ENCODE measurements at regions not wholly inside any gene's neighbourhood (a gene's known extent, or its start where the extent isn't known, plus 50 kb on each side); places are given as distances from the start of the nearest gene placed in this dataset.

DNA sequence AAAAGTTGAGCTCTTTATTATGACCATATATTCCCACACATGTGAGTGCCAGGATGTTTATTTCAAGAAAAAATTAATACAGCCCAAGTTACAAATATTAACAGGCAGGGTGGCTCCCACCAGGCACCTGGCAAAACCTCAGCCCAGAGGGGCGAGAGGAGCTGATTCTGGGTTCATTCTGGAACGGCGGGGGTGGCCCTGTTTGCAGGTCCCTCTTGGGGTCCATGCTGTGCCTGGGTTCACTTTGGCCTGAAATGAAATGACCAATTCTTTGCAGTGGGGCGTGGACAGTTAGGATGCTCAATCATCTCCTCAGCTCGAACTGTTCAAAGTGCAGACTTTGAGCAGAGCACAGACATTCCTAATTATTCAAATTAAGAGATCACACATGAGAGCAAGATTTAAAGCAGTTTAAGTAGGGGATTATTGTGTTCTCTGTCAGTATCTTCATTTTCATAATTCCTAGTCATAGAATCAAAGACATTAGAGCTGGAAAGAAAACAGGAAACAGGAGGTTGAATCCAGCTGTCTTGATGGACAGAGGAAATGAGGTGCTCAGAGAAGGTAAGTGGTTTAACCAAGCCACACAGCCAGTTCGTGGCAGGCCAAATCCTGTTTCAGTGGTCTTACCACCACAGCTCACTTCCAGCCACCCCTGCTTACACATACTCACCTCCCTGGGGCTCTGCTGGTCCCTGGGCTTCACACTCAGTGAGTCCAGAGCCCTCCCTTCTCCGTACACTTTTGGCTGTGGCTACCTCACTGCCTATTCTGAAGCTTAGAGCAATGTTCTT lies 363.9 kb upstream of the TNRC6C start:
- Histone ChIP-seq H3K4me3 (ENCODE audit: low read length) (no peak overlapping the region), H3K79me2 (ENCODE audit: control insufficient read depth, insufficient read depth, low read length) (no peaks in the 10 kb centered on the region), H4K8ac (ENCODE audit: low read depth, low read length) (no peak overlapping the region), H3K18ac (ENCODE audit: low read length) (no peak overlapping the region), H3K4ac (ENCODE audit: low read depth, low read length) (no peak overlapping the region), H2BK15ac (replicated peaks; ENCODE audit: low read depth) (no peak overlapping the region), H3K27me3 (ENCODE audit: insufficient read depth, low read length, poor library complexity) (no peaks in the 10 kb centered on the region), H2BK120ac (ENCODE audit: low read depth, low read length) (no peak overlapping the region), H3K23ac (ENCODE audit: low read length) (no peak overlapping the region), H3K4me2 (ENCODE audit: low read length) (no peak overlapping the region), H3K27ac (ENCODE audit: low read depth, low read length) (no peak overlapping the region), H3K9ac (ENCODE audit: low read length) (no peak overlapping the region), H3K36me3 (ENCODE audit: control insufficient read depth, insufficient read depth, low read length) (no peaks in the 10 kb centered on the region), H2BK5ac (ENCODE audit: low read length) (no peak overlapping the region), H3K56ac (ENCODE audit: low read length) (no peak overlapping the region), H3K79me1 (ENCODE audit: low read length) (no peaks in the 10 kb centered on the region), H3K4me1 (ENCODE audit: control insufficient read depth, low read depth, low read length) (no peaks in the 10 kb centered on the region), H4K5ac (ENCODE audit: low read length) (no peak overlapping the region), H2AK5ac (ENCODE audit: low read length) (no peak overlapping the region)
- DNase-seq = no peak
- WGBS (ENCODE audit: extremely low coverage, insufficient coverage, low lambda C conversion rate) = no CpG with 5 or more reads among the region's 7 CpGs

DNA sequence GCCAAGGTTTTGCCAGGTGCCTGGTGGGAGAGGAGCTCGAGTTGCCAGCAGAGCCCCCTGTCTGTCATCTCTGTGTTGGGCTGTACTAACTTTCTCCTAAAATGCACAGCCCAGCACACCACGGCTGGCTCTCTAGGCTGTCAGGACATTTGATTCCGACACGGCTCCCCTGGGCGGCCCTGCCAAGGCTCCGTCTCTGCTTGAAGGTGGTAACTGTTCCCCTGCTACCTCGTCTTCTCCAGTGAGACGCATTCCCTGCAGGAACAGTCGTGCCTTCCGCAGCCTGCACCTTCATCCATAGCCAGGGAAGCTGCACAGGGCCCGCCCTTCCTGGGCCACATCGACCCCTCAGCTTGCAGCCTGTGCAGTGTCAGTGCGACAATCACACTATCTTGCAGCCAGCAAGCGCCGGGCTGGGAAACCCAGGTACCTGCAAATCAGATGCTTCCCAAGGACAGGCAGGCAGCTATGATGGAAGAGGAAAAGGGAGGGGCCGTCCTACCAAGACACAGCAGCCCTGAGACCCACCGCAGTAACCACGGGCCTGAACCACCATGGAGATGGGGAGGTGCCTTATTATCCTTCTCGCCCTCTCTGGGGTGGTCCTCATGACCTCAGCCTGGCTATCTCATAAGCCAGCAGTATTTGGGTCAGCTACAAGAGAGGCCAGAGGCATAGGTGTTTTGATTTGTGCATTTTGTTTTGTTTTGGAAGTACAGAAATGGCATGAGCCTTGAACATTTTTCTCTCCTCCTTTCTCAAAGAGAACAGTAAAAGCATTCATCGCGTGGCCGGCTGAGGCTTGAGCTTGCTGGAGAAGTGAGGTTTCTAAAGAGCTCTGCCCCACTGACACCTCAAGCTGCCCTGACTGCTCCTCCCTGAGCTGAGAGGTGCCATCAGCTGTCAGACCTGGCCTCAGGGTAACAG lies 361.7 kb upstream of the TNRC6C start:
- Histone ChIP-seq H2BK5ac (ENCODE audit: low read length) (no peak overlapping the region), H3K4me2 (ENCODE audit: low read length) (no peak overlapping the region), H2BK15ac (replicated peaks; ENCODE audit: low read depth) (no peak overlapping the region), H3K4me3 (ENCODE audit: low read length) (no peak overlapping the region), H3K79me1 (ENCODE audit: low read length) (no peaks in the 10 kb centered on the region), H3K4ac (ENCODE audit: low read depth, low read length) (no peak overlapping the region), H3K4me1 (ENCODE audit: control insufficient read depth, low read depth, low read length) (no peaks in the 10 kb centered on the region), H3K27ac (ENCODE audit: low read depth, low read length) (no peak overlapping the region), H3K23ac (ENCODE audit: low read length) (no peak overlapping the region), H3K56ac (ENCODE audit: low read length) (no peak overlapping the region), H3K9ac (ENCODE audit: low read length) (no peak overlapping the region), H2AK5ac (ENCODE audit: low read length) (no peak overlapping the region), H4K5ac (ENCODE audit: low read length) (no peak overlapping the region), H3K36me3 (ENCODE audit: control insufficient read depth, insufficient read depth, low read length) (no peaks in the 10 kb centered on the region), H3K79me2 (ENCODE audit: control insufficient read depth, insufficient read depth, low read length) (no peaks in the 10 kb centered on the region), H2BK120ac (ENCODE audit: low read depth, low read length) (no peak overlapping the region), H4K8ac (ENCODE audit: low read depth, low read length) (no peak overlapping the region), H3K18ac (ENCODE audit: low read length) (no peak overlapping the region), H3K27me3 (ENCODE audit: insufficient read depth, low read length, poor library complexity) (no peaks in the 10 kb centered on the region)
- no CpG with 5 or more reads among the region's 22 CpGs for WGBS (ENCODE audit: extremely low coverage, insufficient coverage, low lambda C conversion rate)
- no peak for DNase-seq

DNA sequence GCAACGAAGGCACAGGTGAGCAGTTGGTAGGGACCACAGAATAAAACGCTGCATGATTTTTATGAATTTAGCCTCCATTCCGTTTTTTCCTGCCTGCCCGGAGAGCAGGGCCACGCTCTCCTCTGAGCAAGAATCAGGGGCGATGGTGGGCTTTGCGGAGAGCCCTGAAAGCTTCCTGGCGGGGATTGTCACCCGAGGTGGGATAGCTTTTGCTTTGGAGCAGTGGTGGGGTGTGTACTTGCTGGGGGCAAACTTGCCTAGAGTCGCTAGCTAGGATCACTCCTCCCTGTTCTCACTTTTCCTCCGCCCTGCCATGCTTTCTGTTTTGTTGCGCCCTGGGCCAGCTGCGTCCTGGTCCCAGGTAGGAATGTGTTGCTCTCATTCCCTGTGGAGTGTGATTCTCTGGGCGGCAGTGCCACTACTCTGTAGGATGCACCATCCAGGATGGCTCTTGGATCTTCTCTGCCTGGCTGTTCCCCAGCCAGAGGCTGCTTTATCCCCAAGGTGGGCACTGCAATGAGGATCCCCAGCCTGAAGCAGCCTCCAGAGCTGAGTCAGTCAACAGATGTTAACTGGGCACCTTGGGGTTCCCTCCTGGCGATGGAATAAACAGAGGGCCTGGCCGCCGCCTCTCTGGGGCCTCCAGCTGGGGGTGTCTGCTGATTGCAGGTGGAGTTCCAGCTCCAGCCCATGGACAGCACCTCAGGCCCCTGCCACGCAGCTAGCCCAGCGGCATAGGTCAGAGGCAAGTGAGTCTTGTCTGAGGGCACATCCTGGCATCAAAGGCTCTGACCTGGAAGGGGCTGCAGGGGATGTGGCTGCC lies 360.9 kb upstream of the TNRC6C start:
- Histone ChIP-seq H3K36me3 (ENCODE audit: control insufficient read depth, insufficient read depth, low read length) (no peaks in the 10 kb centered on the region), H3K4me3 (ENCODE audit: low read length) (no peak overlapping the region), H2AK5ac (ENCODE audit: low read length) (no peak overlapping the region), H3K27me3 (ENCODE audit: insufficient read depth, low read length, poor library complexity) (no peaks in the 10 kb centered on the region), H2BK15ac (replicated peaks; ENCODE audit: low read depth) (no peak overlapping the region), H3K79me2 (ENCODE audit: control insufficient read depth, insufficient read depth, low read length) (no peaks in the 10 kb centered on the region), H3K23ac (ENCODE audit: low read length) (no peak overlapping the region), H3K4me2 (ENCODE audit: low read length) (no peak overlapping the region), H2BK120ac (ENCODE audit: low read depth, low read length) (no peak overlapping the region), H4K8ac (ENCODE audit: low read depth, low read length) (no peak overlapping the region), H2BK5ac (ENCODE audit: low read length) (no peak overlapping the region), H3K56ac (ENCODE audit: low read length) (no peak overlapping the region), H3K9ac (ENCODE audit: low read length) (no peak overlapping the region), H3K18ac (ENCODE audit: low read length) (no peak overlapping the region), H3K4me1 (ENCODE audit: control insufficient read depth, low read depth, low read length) (no peaks in the 10 kb centered on the region), H3K27ac (ENCODE audit: low read depth, low read length) (no peak overlapping the region), H3K79me1 (ENCODE audit: low read length) (no peaks in the 10 kb centered on the region), H3K4ac (ENCODE audit: low read depth, low read length) (no peak overlapping the region), H4K5ac (ENCODE audit: low read length) (no peak overlapping the region)
- no CpG with 5 or more reads among the region's 19 CpGs for WGBS (ENCODE audit: extremely low coverage, insufficient coverage, low lambda C conversion rate)
- no peak for DNase-seq

DNA sequence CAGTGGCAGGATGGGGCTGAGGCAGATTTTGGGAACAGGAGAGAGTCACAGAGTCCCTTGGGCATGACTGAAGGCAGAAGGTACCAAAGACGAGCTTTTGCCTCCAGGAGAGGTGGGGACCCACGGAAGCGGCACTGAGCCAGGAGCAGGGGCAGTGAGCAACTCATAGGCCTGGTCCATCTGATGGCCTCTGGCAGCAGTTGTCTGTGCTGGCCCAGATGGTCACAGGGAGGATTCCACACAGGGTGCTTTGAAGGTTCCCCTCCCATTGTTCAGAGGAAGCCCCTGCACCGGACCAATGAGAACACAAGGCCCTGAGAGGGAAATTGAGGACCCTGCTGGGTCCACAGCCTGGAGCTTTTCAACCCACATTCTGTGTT lies 360.3 kb upstream of the TNRC6C start:
- H3K36me3 ChIP-seq (ENCODE audit: control insufficient read depth, insufficient read depth, low read length) = no peaks in the 10 kb centered on the region
- H2BK120ac ChIP-seq (ENCODE audit: low read depth, low read length) = no peak overlapping the region
- H3K4me2 ChIP-seq (ENCODE audit: low read length) = no peak overlapping the region
- no peaks in the 10 kb centered on the region for H3K4me1 ChIP-seq (ENCODE audit: control insufficient read depth, low read depth, low read length)
- no peak overlapping the region for H3K27ac ChIP-seq (ENCODE audit: low read depth, low read length)
- no peak overlapping the region for H4K8ac ChIP-seq (ENCODE audit: low read depth, low read length)
- H3K18ac ChIP-seq (ENCODE audit: low read length) = no peak overlapping the region
- WGBS (ENCODE audit: extremely low coverage, insufficient coverage, low lambda C conversion rate) = no CpG with 5 or more reads among the region's 4 CpGs
- no peak overlapping the region for H4K5ac ChIP-seq (ENCODE audit: low read length)
- H3K79me1 ChIP-seq (ENCODE audit: low read length) = no peaks in the 10 kb centered on the region
- H2AK5ac ChIP-seq (ENCODE audit: low read length) = no peak overlapping the region
- no peak overlapping the region for H3K9ac ChIP-seq (ENCODE audit: low read length)
- H2BK5ac ChIP-seq (ENCODE audit: low read length) = no peak overlapping the region
- H3K56ac ChIP-seq (ENCODE audit: low read length) = no peak overlapping the region
- H3K4me3 ChIP-seq (ENCODE audit: low read length) = no peak overlapping the region
- no peak for DNase-seq
- H3K27me3 ChIP-seq (ENCODE audit: insufficient read depth, low read length, poor library complexity) = no peaks in the 10 kb centered on the region
- no peak overlapping the region for H3K23ac ChIP-seq (ENCODE audit: low read length)
- no peak overlapping the region for H2BK15ac ChIP-seq (replicated peaks; ENCODE audit: low read depth)
- no peak overlapping the region for H3K4ac ChIP-seq (ENCODE audit: low read depth, low read length)
- H3K79me2 ChIP-seq (ENCODE audit: control insufficient read depth, insufficient read depth, low read length) = no peaks in the 10 kb centered on the region

DNA sequence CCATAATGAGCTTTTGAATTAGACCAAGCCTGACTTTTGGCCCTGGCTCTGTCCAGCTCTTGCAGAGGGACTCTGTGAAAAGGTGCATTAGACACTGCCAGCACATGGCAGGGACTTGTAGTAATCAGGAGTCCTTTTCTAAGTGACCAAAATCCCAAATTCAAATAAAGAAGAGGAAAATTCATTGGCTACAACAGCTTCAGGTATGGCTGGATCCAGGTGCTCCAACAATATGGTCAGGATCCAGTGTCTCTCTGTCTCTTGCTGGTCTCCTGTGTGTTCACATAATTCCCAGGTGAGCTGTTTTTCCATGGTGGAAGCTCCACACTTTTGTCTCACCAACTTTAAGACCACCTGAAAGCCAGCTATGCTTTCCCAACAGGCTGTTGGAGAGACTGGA lies 358.8 kb upstream of the TNRC6C start:
- no peak overlapping the region for H3K4ac ChIP-seq (ENCODE audit: low read depth, low read length)
- H3K79me2 ChIP-seq (ENCODE audit: control insufficient read depth, insufficient read depth, low read length) = no peaks in the 10 kb centered on the region
- H2BK15ac ChIP-seq (replicated peaks; ENCODE audit: low read depth) = no peak overlapping the region
- H2BK120ac ChIP-seq (ENCODE audit: low read depth, low read length) = no peak overlapping the region
- no peak overlapping the region for H3K4me2 ChIP-seq (ENCODE audit: low read length)
- no peaks in the 10 kb centered on the region for H3K4me1 ChIP-seq (ENCODE audit: control insufficient read depth, low read depth, low read length)
- H3K23ac ChIP-seq (ENCODE audit: low read length) = no peak overlapping the region
- H3K4me3 ChIP-seq (ENCODE audit: low read length) = no peak overlapping the region
- H3K18ac ChIP-seq (ENCODE audit: low read length) = no peak overlapping the region
- no peak overlapping the region for H3K56ac ChIP-seq (ENCODE audit: low read length)
- no peak overlapping the region for H2BK5ac ChIP-seq (ENCODE audit: low read length)
- DNase-seq = no peak
- H4K5ac ChIP-seq (ENCODE audit: low read length) = no peak overlapping the region
- no peaks in the 10 kb centered on the region for H3K36me3 ChIP-seq (ENCODE audit: control insufficient read depth, insufficient read depth, low read length)
- no peak overlapping the region for H3K9ac ChIP-seq (ENCODE audit: low read length)
- H3K27ac ChIP-seq (ENCODE audit: low read depth, low read length) = no peak overlapping the region
- H4K8ac ChIP-seq (ENCODE audit: low read depth, low read length) = no peak overlapping the region
- no peak overlapping the region for H2AK5ac ChIP-seq (ENCODE audit: low read length)
- H3K79me1 ChIP-seq (ENCODE audit: low read length) = no peaks in the 10 kb centered on the region
- no peaks in the 10 kb centered on the region for H3K27me3 ChIP-seq (ENCODE audit: insufficient read depth, low read length, poor library complexity)

Measured in mesendoderm (in vitro differentiated cells).